ENCODE measurements at regions not wholly inside any gene's neighbourhood (a gene's known extent, or its start where the extent isn't known, plus 50 kb on each side); places are given as distances from the start of the nearest gene placed in this dataset.

GRCh38 chr1:4129693-4130092, 229.6 kb upstream of the C1orf174 start:
- TF ChIP-seq CTCF (IDR thresholded peaks at IDR 0.05; ENCODE audit: low read depth, low read length) (no peak), EZH2phosphoT487 (IDR thresholded peaks at IDR 0.05; ENCODE audit: low read depth) (no peak)
